KMS-11 (cell line): ENCODE measurements at regions not wholly inside any gene's neighbourhood (a gene's known extent, or its start where the extent isn't known, plus 50 kb on each side); places are given as distances from the start of the nearest gene placed in this dataset.
"Not testable (repeated sequence)": the region's sequence is repeated elsewhere in the genome, so short reads cannot be mapped to it uniquely, and the experiment has no call there.

Source experiments
- H2AFZ ChIP-seq: fragments of 200-600 bp; sonication (generic); 2 replicates; pipeline ENCODE4 v1.6.1; 2016; ENCODE audit warnings: antibody characterized with exemption, mixed run types, low read depth
- H3K27ac ChIP-seq: fragments of 200-600 bp; sonication (generic); 2 replicates; pipeline ENCODE4 v1.6.1; 2016; ENCODE audit warnings: mild to moderate bottlenecking, mixed run types
- H3K27me3 ChIP-seq: fragments of 200-600 bp; sonication (generic); 2 replicates; pipeline ENCODE4 v1.6.1; 2017; ENCODE audit warnings: mild to moderate bottlenecking, low read depth, mixed run types, moderate library complexity; ENCODE audit not compliant: insufficient read depth
- H3K36me3 ChIP-seq: fragments of 200-600 bp; sonication (generic); 2 replicates; pipeline ENCODE4 v1.6.1; 2017; ENCODE audit warnings: mild to moderate bottlenecking, mixed run types; ENCODE audit not compliant: insufficient read depth
- H3K4me1 ChIP-seq: fragments of 200-600 bp; sonication (generic); 2 replicates; pipeline ENCODE4 v1.6.1; 2016; ENCODE audit warnings: mild to moderate bottlenecking, low read depth, mixed run types; ENCODE audit not compliant: poor library complexity, severe bottlenecking
- H3K4me2 ChIP-seq: fragments of 200-600 bp; sonication (generic); 2 replicates; pipeline ENCODE4 v1.7.0; 2016; ENCODE audit warnings: mild to moderate bottlenecking, mixed run types
- H3K4me3 ChIP-seq: fragments of 200-600 bp; sonication (generic); IDR thresholded peaks from 2 replicates; pipeline ENCODE4 v1.6.1; 2017; ENCODE audit warnings: low read depth, low read length, mixed read lengths; ENCODE audit not compliant: insufficient read depth
- H3K79me2 ChIP-seq: fragments of 200-600 bp; sonication (generic); 2 replicates; pipeline ENCODE4 v1.6.1; 2016; ENCODE audit warnings: low read depth, mixed run types; ENCODE audit not compliant: insufficient read depth
- H3K9ac ChIP-seq: fragments of 200-600 bp; sonication (generic); 2 replicates; pipeline ENCODE4 v1.6.1; 2016; ENCODE audit warnings: mild to moderate bottlenecking, mixed run types
- H4K20me1 ChIP-seq: fragments of 200-600 bp; sonication (generic); 2 replicates; pipeline ENCODE4 v1.6.1; 2016; ENCODE audit warnings: mild to moderate bottlenecking, mixed run types; ENCODE audit not compliant: insufficient read depth
- TF ChIP-seq, protein P1 (sequence below): fragments of 200-600 bp; sonication (generic); conservative IDR thresholded peaks from 2 replicates; pipeline ENCODE4 v1.6.1; 2017; ENCODE audit warnings: low read depth, mild to moderate bottlenecking, antibody characterized with exemption, low read length, moderate library complexity, mixed read lengths

DNA sequence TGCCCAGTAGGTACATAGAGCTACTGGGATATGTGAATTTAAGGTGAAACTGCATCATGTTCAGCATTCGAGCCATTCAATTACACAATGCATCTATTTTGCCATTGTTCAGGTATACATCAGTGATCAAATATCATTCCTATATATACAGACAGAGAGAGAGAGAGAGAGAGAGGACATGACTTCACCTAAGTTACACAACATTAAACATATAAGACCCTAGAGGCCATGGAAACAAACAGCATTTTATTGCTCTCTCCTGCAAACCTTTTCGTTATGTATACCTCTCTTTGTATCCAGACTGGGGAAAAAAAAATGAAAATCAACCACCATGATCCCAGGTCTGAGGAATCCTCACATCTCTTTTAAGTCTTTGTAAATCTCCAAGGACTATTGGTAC is 1829.1 kb downstream of the LRRC4C start:
- Histone ChIP-seq H3K27ac (no peak overlapping the region), H3K79me2 (no peaks in the 10 kb centered on the region), H4K20me1 (no peaks in the 10 kb centered on the region), H3K4me1 (no peaks in the 10 kb centered on the region), H3K36me3 (no peaks in the 10 kb centered on the region), H3K4me3 (no peak overlapping the region), H3K9ac (no peak overlapping the region), H3K27me3 (no peaks in the 10 kb centered on the region), H2AFZ (no peak overlapping the region), H3K4me2 (no peak overlapping the region)
- TF ChIP-seq, protein P1, sequence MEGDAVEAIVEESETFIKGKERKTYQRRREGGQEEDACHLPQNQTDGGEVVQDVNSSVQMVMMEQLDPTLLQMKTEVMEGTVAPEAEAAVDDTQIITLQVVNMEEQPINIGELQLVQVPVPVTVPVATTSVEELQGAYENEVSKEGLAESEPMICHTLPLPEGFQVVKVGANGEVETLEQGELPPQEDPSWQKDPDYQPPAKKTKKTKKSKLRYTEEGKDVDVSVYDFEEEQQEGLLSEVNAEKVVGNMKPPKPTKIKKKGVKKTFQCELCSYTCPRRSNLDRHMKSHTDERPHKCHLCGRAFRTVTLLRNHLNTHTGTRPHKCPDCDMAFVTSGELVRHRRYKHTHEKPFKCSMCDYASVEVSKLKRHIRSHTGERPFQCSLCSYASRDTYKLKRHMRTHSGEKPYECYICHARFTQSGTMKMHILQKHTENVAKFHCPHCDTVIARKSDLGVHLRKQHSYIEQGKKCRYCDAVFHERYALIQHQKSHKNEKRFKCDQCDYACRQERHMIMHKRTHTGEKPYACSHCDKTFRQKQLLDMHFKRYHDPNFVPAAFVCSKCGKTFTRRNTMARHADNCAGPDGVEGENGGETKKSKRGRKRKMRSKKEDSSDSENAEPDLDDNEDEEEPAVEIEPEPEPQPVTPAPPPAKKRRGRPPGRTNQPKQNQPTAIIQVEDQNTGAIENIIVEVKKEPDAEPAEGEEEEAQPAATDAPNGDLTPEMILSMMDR: no peak

DNA sequence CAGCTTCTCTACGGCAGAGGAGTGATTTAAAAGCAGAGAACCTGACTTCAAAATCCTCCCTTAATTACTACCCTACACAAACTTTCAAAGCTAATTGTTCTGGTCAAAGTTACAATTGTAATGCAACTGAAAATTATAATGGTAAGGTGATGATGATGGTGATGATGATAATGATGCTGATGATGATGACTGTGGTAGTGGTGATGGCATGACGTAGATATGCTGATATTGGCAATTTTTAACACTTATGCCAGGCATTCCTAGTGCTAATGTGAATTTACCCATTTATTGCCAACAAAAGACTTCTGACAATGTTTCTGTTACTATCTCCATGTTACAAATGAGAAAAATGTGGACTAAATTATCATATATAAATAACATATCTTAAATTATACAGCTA is 1831.1 kb downstream of the LRRC4C start:
- TF ChIP-seq, protein P1: no peak
- Histone ChIP-seq H3K4me3 (no peak overlapping the region), H3K27me3 (no peaks in the 10 kb centered on the region), H3K27ac (no peak overlapping the region), H3K79me2 (no peaks in the 10 kb centered on the region), H3K4me1 (no peaks in the 10 kb centered on the region), H4K20me1 (no peaks in the 10 kb centered on the region), H3K9ac (no peak overlapping the region), H3K4me2 (no peak overlapping the region), H3K36me3 (no peaks in the 10 kb centered on the region), H2AFZ (no peak overlapping the region)

DNA sequence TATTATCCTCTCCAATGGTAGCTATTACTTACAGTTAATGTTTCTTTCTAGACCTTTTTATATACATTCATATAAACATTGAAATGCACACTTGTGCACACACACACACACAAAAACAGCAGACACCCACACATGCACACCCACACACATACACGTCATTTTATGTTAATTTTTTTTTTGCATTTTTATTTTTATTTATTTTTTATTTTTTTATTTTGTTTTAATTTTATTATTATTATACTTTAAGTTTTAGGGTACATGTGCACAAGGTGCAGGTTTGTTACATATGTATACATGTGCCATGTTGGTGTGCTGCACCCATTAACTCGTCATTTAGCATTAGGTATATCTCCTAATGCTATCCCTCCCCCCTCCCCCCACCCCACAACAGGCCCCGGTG is 1839.1 kb downstream of the LRRC4C start:
- H3K36me3 ChIP-seq, H2AFZ ChIP-seq, H3K27ac ChIP-seq, H4K20me1 ChIP-seq, H3K27me3 ChIP-seq, H3K79me2 ChIP-seq, H3K4me3 ChIP-seq, H3K4me1 ChIP-seq, H3K4me2 ChIP-seq, H3K9ac ChIP-seq: not testable (repeated sequence)

DNA sequence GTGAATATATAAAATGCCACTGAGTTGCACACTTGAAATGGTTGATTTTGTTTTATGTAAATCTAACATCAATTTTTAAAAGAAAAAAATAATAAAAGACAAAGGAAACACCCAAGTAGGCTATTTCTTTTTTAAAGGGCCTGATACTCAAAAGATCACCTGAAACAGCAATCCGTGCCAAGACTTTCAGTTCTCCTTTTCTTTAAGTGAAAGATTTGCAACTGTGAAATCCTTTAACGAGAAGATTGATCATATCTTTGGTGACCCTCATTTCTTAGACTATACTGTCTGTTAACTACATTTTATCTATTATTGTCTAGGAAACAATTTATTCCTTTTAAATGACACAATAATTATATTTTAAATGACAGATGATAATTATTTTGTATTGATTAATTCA is 1841.5 kb downstream of the LRRC4C start:
- H3K4me1 ChIP-seq: no peaks in the 10 kb centered on the region
- no peaks in the 10 kb centered on the region for H3K27me3 ChIP-seq
- H3K36me3 ChIP-seq: no peaks in the 10 kb centered on the region
- H4K20me1 ChIP-seq: no peaks in the 10 kb centered on the region
- TF ChIP-seq, protein P1: no peak
- no peak overlapping the region for H2AFZ ChIP-seq
- no peak overlapping the region for H3K4me3 ChIP-seq
- H3K4me2 ChIP-seq: no peak overlapping the region
- no peak overlapping the region for H3K9ac ChIP-seq
- no peaks in the 10 kb centered on the region for H3K79me2 ChIP-seq
- no peak overlapping the region for H3K27ac ChIP-seq

DNA sequence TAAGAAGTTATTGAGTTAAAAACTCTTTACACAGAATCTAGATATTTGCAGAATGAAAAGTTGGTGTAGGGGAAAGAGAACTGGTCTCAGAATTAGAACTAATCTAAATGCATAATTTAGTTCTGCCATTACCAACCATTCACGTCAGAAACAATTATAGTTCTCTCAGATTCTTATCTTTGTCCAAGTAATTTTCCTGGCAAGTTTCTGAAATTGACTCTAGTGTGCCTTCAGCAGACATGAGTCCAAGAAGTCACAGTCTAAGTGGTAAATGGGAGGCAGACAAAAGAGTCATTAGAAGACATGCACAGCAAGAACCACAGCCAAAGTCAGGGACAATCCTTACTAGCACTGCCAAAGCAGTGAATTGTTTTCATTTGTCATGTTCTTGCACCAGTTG is 1870.1 kb downstream of the LRRC4C start:
- no peaks in the 10 kb centered on the region for H3K79me2 ChIP-seq
- H3K27me3 ChIP-seq: no peaks in the 10 kb centered on the region
- no peak overlapping the region for H3K27ac ChIP-seq
- H3K4me2 ChIP-seq: no peak overlapping the region
- H3K36me3 ChIP-seq: no peaks in the 10 kb centered on the region
- H2AFZ ChIP-seq: no peak overlapping the region
- H3K9ac ChIP-seq: no peak overlapping the region
- H4K20me1 ChIP-seq: no peaks in the 10 kb centered on the region
- no peaks in the 10 kb centered on the region for H3K4me1 ChIP-seq
- TF ChIP-seq, protein P1: no peak
- no peak overlapping the region for H3K4me3 ChIP-seq
